ENCODE measurements at regions not wholly inside any gene's neighbourhood (a gene's known extent, or its start where the extent isn't known, plus 50 kb on each side); places are given as distances from the start of the nearest gene placed in this dataset.

DNA sequence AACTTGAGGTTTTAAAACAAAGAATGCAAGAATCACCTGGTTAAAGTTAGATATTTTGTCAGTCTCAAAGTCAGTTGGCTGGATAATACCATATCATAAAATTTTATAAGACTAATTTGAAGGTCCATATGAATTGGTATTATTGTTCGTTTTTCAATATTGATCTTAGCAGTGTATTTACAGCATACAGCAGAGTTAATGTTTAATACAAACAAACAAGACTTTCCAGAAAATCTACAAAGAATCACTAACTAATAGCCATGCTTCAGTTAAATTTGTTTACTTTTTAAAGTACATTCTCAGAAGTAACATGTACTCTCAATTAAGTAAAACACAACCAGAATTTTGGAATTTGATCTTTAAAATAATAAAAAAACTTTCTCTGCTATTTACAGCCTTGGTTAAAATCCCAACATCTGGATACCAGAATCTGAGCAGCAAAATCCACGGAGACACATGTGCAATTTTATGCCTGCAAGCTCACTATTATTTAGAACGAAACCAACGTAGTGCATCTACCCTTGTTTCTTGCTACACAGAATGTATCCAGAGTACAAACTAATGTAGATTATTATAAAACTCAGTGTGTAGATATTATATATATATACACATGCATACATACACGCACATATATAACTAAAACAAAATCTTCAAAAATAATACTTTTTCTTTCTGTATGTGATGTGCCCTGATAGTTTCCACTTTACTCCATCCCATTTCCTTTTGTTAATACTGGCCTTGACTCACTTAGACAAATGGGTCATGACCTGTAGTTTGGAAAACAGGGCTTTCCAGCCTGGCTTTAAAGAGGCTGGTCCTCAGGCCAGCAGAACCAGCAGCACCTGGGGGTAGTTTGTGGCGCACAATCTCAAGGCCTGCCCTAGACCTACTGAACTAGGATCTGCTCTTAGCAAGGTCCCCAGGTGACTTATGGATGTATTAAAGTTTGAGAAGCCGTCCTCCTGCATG, 63.6 kb upstream of the ERG start:
- TF ChIP-seq, protein P1, sequence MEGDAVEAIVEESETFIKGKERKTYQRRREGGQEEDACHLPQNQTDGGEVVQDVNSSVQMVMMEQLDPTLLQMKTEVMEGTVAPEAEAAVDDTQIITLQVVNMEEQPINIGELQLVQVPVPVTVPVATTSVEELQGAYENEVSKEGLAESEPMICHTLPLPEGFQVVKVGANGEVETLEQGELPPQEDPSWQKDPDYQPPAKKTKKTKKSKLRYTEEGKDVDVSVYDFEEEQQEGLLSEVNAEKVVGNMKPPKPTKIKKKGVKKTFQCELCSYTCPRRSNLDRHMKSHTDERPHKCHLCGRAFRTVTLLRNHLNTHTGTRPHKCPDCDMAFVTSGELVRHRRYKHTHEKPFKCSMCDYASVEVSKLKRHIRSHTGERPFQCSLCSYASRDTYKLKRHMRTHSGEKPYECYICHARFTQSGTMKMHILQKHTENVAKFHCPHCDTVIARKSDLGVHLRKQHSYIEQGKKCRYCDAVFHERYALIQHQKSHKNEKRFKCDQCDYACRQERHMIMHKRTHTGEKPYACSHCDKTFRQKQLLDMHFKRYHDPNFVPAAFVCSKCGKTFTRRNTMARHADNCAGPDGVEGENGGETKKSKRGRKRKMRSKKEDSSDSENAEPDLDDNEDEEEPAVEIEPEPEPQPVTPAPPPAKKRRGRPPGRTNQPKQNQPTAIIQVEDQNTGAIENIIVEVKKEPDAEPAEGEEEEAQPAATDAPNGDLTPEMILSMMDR (conservative IDR thresholded peaks at IDR 0.05; ENCODE audit: low read depth, low read length) = no peak
- no peak for TF ChIP-seq EZH2phosphoT487 (IDR thresholded peaks at IDR 0.05; ENCODE audit: borderline replicate concordance, low read length)
- TF ChIP-seq EZH2 (IDR thresholded peaks at IDR 0.05; ENCODE audit: low read length, unreplicated experiment) = no peak
- no peaks in the 10 kb centered on the region for H3K4me1 ChIP-seq (ENCODE audit: insufficient read depth, low read length)
- ATAC-seq = no peak
- H3K9me2 ChIP-seq (replicated peaks; ENCODE audit: low read length) = no peaks in the 10 kb centered on the region
- no peak overlapping the region for H3K4me2 ChIP-seq (ENCODE audit: low read length)
- DNase-seq = no peak
- H3K79me2 ChIP-seq (ENCODE audit: low read length) = no peaks in the 10 kb centered on the region
- ChIA-PET POLR2A (ENCODE audit: unreplicated experiment) (no interaction called here), CTCF (no interaction called here)
- no peaks in the 10 kb centered on the region for H4K20me1 ChIP-seq (ENCODE audit: low read length)
- H3K36me3 ChIP-seq (ENCODE audit: low read depth, low read length) = no peaks in the 10 kb centered on the region
- no TSS peak for BruUV-seq (replicated peaks)
- intact Hi-C loops (cut with micrococcal nuclease) = no loop called here
- H3K9ac ChIP-seq (ENCODE audit: low read length) = no peak overlapping the region
- no peaks in the 10 kb centered on the region for H3K9me3 ChIP-seq (ENCODE audit: low read length)
- H3K27me3 ChIP-seq (ENCODE audit: low read length) = peaks cover 58% of the 10 kb centered on the region
- no peaks in the 10 kb centered on the region for H3F3A ChIP-seq (ENCODE audit: low read length, unreplicated experiment)
- no peak overlapping the region for H3K27ac ChIP-seq (ENCODE audit: low read length)
- H3K4me3 ChIP-seq (ENCODE audit: low read length) = no peak overlapping the region
- no peak overlapping the region for H2AFZ ChIP-seq (ENCODE audit: low read length)

DNA sequence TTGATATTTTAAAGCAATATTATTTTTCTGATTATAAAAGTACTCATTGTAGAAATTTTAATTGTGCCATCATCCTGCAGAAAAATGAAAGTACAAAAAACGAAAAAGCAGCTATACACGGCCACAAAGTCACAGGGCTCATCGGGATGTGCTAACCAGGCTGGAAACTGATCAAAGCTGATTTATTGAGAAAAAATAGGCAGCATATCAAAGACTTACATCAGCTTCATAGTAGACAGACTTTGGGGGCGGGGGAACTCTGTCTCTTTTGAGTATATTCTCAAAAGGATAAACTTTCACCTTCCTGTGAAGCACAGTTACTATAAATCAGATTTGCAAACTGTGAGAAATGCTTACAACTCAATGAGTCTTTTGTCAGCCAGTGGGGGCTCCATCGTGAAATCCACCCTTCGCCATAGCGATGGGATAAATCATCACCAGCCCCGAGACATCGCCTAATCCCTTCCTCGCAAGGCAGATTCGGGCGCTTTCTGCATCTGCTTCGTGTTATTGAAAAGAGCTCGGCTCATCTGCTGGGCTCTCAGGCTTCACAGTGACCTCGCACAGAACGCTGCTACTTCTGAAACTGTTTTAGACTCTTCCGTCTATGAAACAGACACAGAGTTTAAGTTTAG, 69.2 kb upstream of the ERG start:
- ATAC-seq = no peak
- Histone ChIP-seq H3K9me3 (ENCODE audit: low read length) (no peaks in the 10 kb centered on the region), H3K9ac (ENCODE audit: low read length) (no peak overlapping the region), H4K20me1 (ENCODE audit: low read length) (no peaks in the 10 kb centered on the region), H3K4me3 (ENCODE audit: low read length) (no peak overlapping the region), H3K4me1 (ENCODE audit: insufficient read depth, low read length) (no peaks in the 10 kb centered on the region), H3K4me2 (ENCODE audit: low read length) (no peak overlapping the region), H3F3A (ENCODE audit: low read length, unreplicated experiment) (no peaks in the 10 kb centered on the region), H3K79me2 (ENCODE audit: low read length) (no peaks in the 10 kb centered on the region), H3K9me2 (replicated peaks; ENCODE audit: low read length) (no peaks in the 10 kb centered on the region), H3K27me3 (ENCODE audit: low read length) (peaks cover 82% of the 10 kb centered on the region), H3K27ac (ENCODE audit: low read length) (no peak overlapping the region), H3K36me3 (ENCODE audit: low read depth, low read length) (no peaks in the 10 kb centered on the region), H2AFZ (ENCODE audit: low read length) (no peak overlapping the region)
- ChIA-PET POLR2A (ENCODE audit: unreplicated experiment) (no interaction called here), CTCF (no interaction called here)
- no TSS peak for BruUV-seq (replicated peaks)
- TF ChIP-seq, protein P1 (conservative IDR thresholded peaks at IDR 0.05; ENCODE audit: low read depth, low read length) = no peak
- TF ChIP-seq EZH2phosphoT487 (IDR thresholded peaks at IDR 0.05; ENCODE audit: borderline replicate concordance, low read length) (no peak), EZH2 (IDR thresholded peaks at IDR 0.05; ENCODE audit: low read length, unreplicated experiment) (no peak)
- DNase-seq = no peak
- intact Hi-C loops (cut with micrococcal nuclease) = no loop called here

DNA sequence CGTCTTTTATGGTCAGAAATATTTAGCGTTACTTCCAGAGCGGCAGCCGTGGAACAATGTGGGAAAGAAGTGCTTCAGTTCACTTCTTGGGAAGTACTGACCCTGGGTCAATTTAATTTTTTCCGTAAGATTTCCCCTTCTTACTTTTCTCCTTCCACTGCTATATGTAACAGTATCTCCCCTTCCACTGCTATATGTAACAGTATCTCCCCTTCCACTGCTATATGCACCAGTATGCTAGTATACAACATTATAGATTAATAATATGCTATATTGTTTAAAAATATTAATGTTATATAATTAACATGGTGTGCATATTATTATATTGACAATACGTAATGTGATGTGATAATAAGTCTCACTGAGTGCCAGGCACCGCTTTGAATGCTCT, 69.7 kb upstream of the ERG start:
- Histone ChIP-seq H2AFZ (ENCODE audit: low read length) (no peak overlapping the region), H3F3A (ENCODE audit: low read length, unreplicated experiment) (no peaks in the 10 kb centered on the region), H3K9me2 (replicated peaks; ENCODE audit: low read length) (no peaks in the 10 kb centered on the region), H3K36me3 (ENCODE audit: low read depth, low read length) (no peaks in the 10 kb centered on the region), H4K20me1 (ENCODE audit: low read length) (no peaks in the 10 kb centered on the region), H3K4me2 (ENCODE audit: low read length) (no peak overlapping the region), H3K27me3 (ENCODE audit: low read length) (peaks cover 78% of the 10 kb centered on the region), H3K27ac (ENCODE audit: low read length) (no peak overlapping the region), H3K4me1 (ENCODE audit: insufficient read depth, low read length) (no peaks in the 10 kb centered on the region), H3K79me2 (ENCODE audit: low read length) (no peaks in the 10 kb centered on the region), H3K9me3 (ENCODE audit: low read length) (no peaks in the 10 kb centered on the region), H3K9ac (ENCODE audit: low read length) (no peak overlapping the region), H3K4me3 (ENCODE audit: low read length) (no peak overlapping the region)
- ATAC-seq (no peak), DNase-seq (no peak)
- intact Hi-C loops (cut with micrococcal nuclease) = no loop called here
- POLR2A ChIA-PET (ENCODE audit: unreplicated experiment) = no interaction called here
- no TSS peak for BruUV-seq (replicated peaks)
- CTCF ChIA-PET = no interaction called here
- TF ChIP-seq, protein P1 (conservative IDR thresholded peaks at IDR 0.05; ENCODE audit: low read depth, low read length) = no peak
- no peak for TF ChIP-seq EZH2phosphoT487 (IDR thresholded peaks at IDR 0.05; ENCODE audit: borderline replicate concordance, low read length)
- TF ChIP-seq EZH2 (IDR thresholded peaks at IDR 0.05; ENCODE audit: low read length, unreplicated experiment) = no peak
